Tibial nerve (tissue), 4 donors: ENCODE measurements at regions not wholly inside any gene's neighbourhood (a gene's known extent, or its start where the extent isn't known, plus 50 kb on each side); places are given as distances from the start of the nearest gene placed in this dataset.

Experiments
- DNase-seq, 2 donors: peaks; one replicate each; pipeline ENCODE4 v3.0.0-alpha.2; 2019; ENCODE audit warnings: low spot score in 2 of 2
- H3K27ac ChIP-seq, 4 donors: fragments of 200-600 bp; sonication (generic) in 3 of 4; one replicate each; pipeline ENCODE4 v1.5.1; 2017 to 2019; ENCODE audit warnings: mild to moderate bottlenecking in 1 of 4
- H3K27me3 ChIP-seq, 2 donors: fragments of 200-600 bp; sonication (generic) in 1 of 2; one replicate each; pipeline versions ENCODE4 v1.5.1 to v1.6.0; 2017 to 2019
- H3K36me3 ChIP-seq, 3 donors: fragments of 200-600 bp; sonication (generic); one replicate each; pipeline ENCODE4 v1.5.1; 2018 to 2019
- H3K4me1 ChIP-seq, 4 donors: fragments of 200-600 bp; sonication (generic) in 3 of 4; one replicate each; pipeline ENCODE4 v1.5.1; 2017 to 2019
- H3K4me3 ChIP-seq, 4 donors: fragments of 200-600 bp; sonication (generic) in 3 of 4; one replicate each; pipeline ENCODE4 v1.5.1; 2017 to 2019; ENCODE audit warnings: mild to moderate bottlenecking in 1 of 4, moderate library complexity in 1 of 4
- H3K9me3 ChIP-seq, 4 donors: fragments of 200-600 bp; sonication (generic) in 3 of 4; one replicate each; pipeline ENCODE4 v1.5.1; 2017 to 2019
- CTCF ChIP-seq, 5 experiments: fragments of 200-600 bp in 3 of 5; fragments of 450-650 bp in 2 of 5; sonication (generic) in 3 of 5; IDR thresholded peaks; one replicate each; pipeline ENCODE4 v1.5.1; 2016 to 2019; ENCODE audit warnings: antibody characterized with exemption in 5 of 5, mild to moderate bottlenecking in 3 of 5, moderate library complexity in 2 of 5
- EP300 ChIP-seq, 2 donors: sonication (generic); formaldehyde crosslinking; IDR thresholded peaks; one replicate each; pipeline ENCODE4 v1.6.1; 2017; ENCODE audit warnings: antibody characterized with exemption in 2 of 2, mild to moderate bottlenecking in 1 of 2
- POLR2A ChIP-seq, 2 donors: fragments of 450-650 bp; IDR thresholded peaks; one replicate each; pipeline ENCODE4 v1.6.1; 2017; ENCODE audit warnings: antibody characterized with exemption in 2 of 2, mild to moderate bottlenecking in 2 of 2, moderate library complexity in 2 of 2
- WGBS, 2 donors: methylation state at CpG; one replicate each; pipeline ENCODE4 v1.1.5; 2018; 5-methylcytosine and 5-hydroxymethylcytosine counted together

DNA sequence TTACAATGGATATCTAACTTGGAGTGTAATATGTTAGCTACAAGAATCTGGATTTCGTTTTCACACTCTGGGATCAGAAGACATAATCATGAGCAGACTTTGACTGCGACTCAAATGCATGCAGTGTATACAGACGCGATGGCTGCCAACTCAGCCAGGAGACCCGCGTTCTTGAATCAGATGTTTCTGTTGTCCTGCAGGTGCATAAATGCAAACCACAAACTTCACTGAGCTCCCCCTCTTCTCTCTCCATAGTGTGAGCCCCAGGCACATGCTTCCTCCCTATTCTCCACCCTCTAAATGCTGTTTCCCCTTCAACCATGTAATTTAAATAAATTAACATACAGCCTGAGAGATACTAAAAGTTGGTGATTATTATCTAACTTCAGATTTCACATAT is 347.9 kb downstream of the DCHS2 start:
- no peak overlapping the region for H3K4me3 ChIP-seq
- H3K36me3 ChIP-seq: no peaks in the 10 kb centered on the region
- TF ChIP-seq EP300 (IDR thresholded peaks at IDR 0.05): no peak
- no peak for TF ChIP-seq CTCF (IDR thresholded peaks at IDR 0.05)
- TF ChIP-seq POLR2A (IDR thresholded peaks at IDR 0.05): no peak
- no peak overlapping the region for H3K27ac ChIP-seq
- WGBS, 2 donors: 66 to 75% methylated on average over 6 of the region's 6 CpGs
- H3K27me3 ChIP-seq: no peaks in the 10 kb centered on the region
- H3K4me1 ChIP-seq: peaks cover 0 to 3% (median 0%) of the 10 kb centered on the region in 4 donors
- H3K9me3 ChIP-seq: no peaks in the 10 kb centered on the region
- no peak for DNase-seq

DNA sequence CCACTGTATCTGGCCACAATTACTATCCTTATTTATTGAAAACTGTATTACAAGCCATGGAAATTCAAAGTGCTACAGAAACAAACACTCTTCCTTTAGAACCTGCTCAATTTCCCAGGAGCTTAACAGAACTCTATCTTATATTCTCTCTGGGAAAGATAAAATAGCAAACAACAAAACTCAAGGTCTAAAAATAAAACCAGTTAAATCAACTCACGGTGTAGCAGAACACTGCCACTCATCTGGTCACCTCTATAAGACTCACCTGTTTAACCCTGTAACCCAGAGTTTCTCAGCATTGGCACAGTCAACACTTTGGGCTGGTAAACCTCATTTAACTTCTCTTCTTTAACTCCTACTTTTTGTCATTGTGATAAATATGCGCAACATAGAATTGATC is 348.9 kb downstream of the DCHS2 start:
- Histone ChIP-seq H3K9me3 (no peaks in the 10 kb centered on the region), H3K4me3 (no peak overlapping the region), H3K27me3 (no peaks in the 10 kb centered on the region), H3K36me3 (no peaks in the 10 kb centered on the region), H3K4me1 (peaks cover 0 to 3% (median 0%) of the 10 kb centered on the region in 4 donors), H3K27ac (no peak overlapping the region)
- no peak for DNase-seq
- 77 to 78% methylated on average over 2 of the region's 2 CpGs for whole genome bisulfite sequencing, 2 donors
- no peak for TF ChIP-seq CTCF (IDR thresholded peaks at IDR 0.05)
- no peak for TF ChIP-seq EP300 (IDR thresholded peaks at IDR 0.05)
- TF ChIP-seq POLR2A (IDR thresholded peaks at IDR 0.05): no peak

DNA sequence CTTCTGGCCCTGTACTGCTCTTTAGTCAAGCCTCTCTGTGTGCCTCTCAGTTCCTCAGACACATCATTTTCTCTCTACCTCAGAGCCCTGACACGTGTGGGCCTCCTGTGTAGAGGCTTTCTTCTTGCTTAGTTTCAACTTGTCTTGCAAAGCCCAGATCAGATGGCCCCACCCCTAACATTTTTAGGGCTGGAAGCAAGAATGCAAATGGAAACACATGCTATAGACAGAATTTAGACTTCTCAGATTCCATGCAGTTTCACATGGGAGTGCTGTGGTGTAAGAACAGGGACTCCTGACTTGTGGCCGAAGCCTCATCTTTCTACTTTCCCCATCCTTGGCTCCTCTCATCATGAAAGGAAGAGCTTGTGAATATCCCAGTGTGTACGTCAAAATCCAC is 350.7 kb downstream of the DCHS2 start:
- H3K4me3 ChIP-seq: no peak overlapping the region
- DNase-seq: no peak
- no peak for TF ChIP-seq POLR2A (IDR thresholded peaks at IDR 0.05)
- no peak for TF ChIP-seq EP300 (IDR thresholded peaks at IDR 0.05)
- no peak for TF ChIP-seq CTCF (IDR thresholded peaks at IDR 0.05)
- H3K4me1 ChIP-seq: peaks cover 0 to 3% (median 0%) of the 10 kb centered on the region in 4 donors
- H3K27me3 ChIP-seq: no peaks in the 10 kb centered on the region
- no peaks in the 10 kb centered on the region for H3K36me3 ChIP-seq
- no peaks in the 10 kb centered on the region for H3K9me3 ChIP-seq
- 77 to 85% methylated on average over 3 of the region's 3 CpGs for WGBS, 2 donors
- H3K27ac ChIP-seq: no peak overlapping the region

DNA sequence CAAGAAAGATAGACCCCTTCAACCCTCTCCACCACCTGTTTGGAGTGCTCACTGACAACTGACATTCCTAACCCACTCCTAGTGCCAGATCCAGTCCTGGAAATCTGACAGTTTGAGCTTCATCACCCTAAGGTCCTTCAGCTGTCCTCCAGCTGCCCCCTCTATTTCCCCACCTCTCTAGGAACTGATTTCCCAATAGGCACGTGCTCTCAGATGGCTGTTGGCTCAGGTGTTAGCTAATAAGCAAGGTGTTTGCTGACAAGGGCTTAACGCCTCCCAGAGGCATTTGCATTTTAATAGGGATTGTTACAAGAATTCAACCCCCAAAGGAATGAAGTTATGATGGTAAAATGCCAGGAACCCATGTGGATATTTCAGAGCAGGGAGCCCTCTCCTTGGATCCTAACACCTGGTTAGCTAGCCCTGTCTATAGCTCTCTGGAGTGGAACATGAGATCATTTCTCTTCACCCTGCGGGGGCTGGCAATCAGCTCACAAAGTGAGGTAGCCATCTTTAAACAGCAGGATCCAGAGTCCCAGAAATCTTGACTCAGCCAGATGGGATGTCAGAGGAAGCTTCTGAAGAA is 348.5 kb upstream of the SFRP2 start:
- Histone ChIP-seq H3K4me3 (no peak overlapping the region), H3K27me3 (no peaks in the 10 kb centered on the region), H3K27ac (no peak overlapping the region), H3K36me3 (no peaks in the 10 kb centered on the region), H3K9me3 (no peaks in the 10 kb centered on the region), H3K4me1 (peaks cover 0 to 3% (median 0%) of the 10 kb centered on the region in 4 donors)
- DNase-seq: no peak
- no peak for TF ChIP-seq EP300 (IDR thresholded peaks at IDR 0.05)
- no peak for TF ChIP-seq CTCF (IDR thresholded peaks at IDR 0.05)
- TF ChIP-seq POLR2A (IDR thresholded peaks at IDR 0.05): no peak
- 48 to 68% methylated on average over 3 of the region's 3 CpGs for WGBS, 2 donors

GRCh38 chr4:154135576-154135975 is 346.7 kb upstream of the SFRP2 start:
- H3K4me1 ChIP-seq: peaks cover 0 to 3% (median 0%) of the 10 kb centered on the region in 4 donors
- DNase-seq: no peak
- TF ChIP-seq EP300 (IDR thresholded peaks at IDR 0.05): no peak

DNA sequence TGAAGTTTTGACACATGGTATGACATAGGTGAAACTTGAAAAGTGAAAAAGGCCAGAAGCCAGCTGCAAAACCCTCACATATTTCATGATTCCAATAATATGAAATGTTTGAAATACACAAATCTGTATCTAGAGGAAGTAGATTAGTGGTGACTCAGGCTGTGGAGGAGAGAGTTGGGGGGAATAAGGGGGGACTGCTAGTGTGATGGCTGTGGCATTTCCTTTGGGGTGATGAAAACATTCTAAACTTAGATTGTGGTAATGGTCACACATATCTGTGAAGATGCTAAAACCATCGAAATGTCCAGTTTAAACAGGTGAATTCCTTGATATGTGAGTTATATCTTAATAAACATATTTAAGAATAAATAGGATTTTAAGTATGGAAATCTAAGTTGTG is 343.5 kb upstream of the SFRP2 start:
- no peaks in the 10 kb centered on the region for H3K4me1 ChIP-seq
- no peaks in the 10 kb centered on the region for H3K36me3 ChIP-seq
- WGBS, 2 donors: 83 to 87% methylated on average over 1 of the region's 1 CpG
- H3K9me3 ChIP-seq: peaks cover 0 to 1% (median 0%) of the 10 kb centered on the region in 4 donors
- no peak for TF ChIP-seq CTCF (IDR thresholded peaks at IDR 0.05)
- no peak for TF ChIP-seq POLR2A (IDR thresholded peaks at IDR 0.05)
- TF ChIP-seq EP300 (IDR thresholded peaks at IDR 0.05): no peak
- no peak overlapping the region for H3K27ac ChIP-seq
- H3K27me3 ChIP-seq: no peaks in the 10 kb centered on the region
- no peak overlapping the region for H3K4me3 ChIP-seq
- no peak for DNase-seq

More at GRCh38 chr4:154135576-154135975, 346.7 kb upstream of the SFRP2 start:
- WGBS, 2 donors: 93 to 94% methylated on average over 16 to 18 of the region's 18 CpGs
- Histone ChIP-seq H3K4me3 (no peak overlapping the region), H3K36me3 (no peaks in the 10 kb centered on the region), H3K27ac (no peak overlapping the region), H3K27me3 (no peaks in the 10 kb centered on the region), H3K9me3 (no peaks in the 10 kb centered on the region)
